GM21423 (cell line): ENCODE measurements at regions not wholly inside any gene's neighbourhood (a gene's known extent, or its start where the extent isn't known, plus 50 kb on each side); places are given as distances from the start of the nearest gene placed in this dataset.
"Not testable (repeated sequence)": the region's sequence is repeated elsewhere in the genome, so short reads cannot be mapped to it uniquely, and the experiment has no call there.

Experiments used
- ATAC-seq: cut with Tn5 transposase; IDR thresholded peaks from one replicate; pipeline ENCODE4 v1.9.1; 2021; ENCODE audit warnings: mild to moderate bottlenecking, moderate library complexity; ENCODE audit not compliant: unreplicated experiment

DNA sequence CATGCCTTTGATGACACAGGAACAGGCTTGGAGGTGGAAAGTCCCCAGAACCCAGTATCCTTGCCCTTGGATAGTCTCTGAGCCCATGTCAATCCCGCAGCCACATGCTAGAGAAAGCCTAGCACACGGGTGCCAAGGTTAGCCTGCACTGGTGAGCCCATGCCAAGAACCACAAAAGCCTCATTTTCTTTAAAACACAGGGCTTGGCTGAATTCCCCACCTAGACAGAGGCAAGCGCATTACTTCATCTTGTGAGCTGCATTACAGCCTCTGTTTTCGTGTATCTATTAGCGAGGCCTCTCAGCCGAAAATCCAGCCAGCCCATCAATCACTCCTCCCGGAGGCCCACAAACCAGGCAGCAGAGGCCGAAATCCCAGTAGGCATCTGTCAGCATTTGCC lies 314.9 kb upstream of the AUTS2 start:
- no peak for ATAC-seq

GRCh38 chr7:69285854-69286253 lies 312.4 kb upstream of the AUTS2 start:
- ATAC-seq: no peak

DNA sequence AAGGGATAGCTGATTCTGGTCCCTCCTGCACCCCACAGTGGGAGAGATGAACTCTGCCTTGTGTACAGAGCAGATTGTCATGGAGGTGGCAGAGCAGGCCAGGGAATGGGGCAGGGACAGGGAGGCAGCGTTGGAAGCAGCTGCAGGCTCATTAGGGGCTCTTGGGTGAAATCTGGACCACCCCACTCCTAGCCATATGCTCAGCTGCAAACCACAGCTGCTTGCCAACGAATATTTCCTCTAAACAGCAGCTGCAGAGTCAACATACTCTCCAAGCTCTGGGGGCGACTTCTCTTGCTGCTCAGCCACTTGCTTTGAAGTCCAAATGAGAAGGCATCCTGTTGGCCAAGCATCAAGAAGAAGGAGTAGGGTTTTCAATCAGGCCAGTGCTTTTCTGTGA lies 302.3 kb upstream of the AUTS2 start:
- no peak for ATAC-seq

- no peak for ATAC-seq
Observed at GRCh38 chr7:69301253-69301652, 297.0 kb upstream of the AUTS2 start.

GRCh38 chr7:69309601-69310000 lies 288.7 kb upstream of the AUTS2 start:
- ATAC-seq: no peak

DNA sequence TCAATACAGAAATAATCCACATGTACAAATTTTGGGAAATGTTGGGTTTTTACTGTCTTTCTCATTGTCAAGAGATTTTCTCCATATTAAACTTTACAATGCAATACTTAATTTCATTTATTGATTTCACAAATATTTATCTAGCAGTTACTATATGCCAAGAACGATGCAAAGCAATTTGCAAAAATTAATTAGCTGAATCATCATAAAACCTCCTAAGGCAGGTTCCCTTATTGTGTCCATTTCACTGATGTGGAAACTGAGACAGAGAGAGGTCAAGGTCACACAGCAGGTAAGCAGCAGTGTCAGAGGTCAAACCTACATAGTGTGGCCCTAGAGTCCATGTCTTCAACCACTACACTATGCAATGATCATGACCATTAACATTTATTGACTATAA lies 286.8 kb upstream of the AUTS2 start:
- ATAC-seq: no peak

DNA sequence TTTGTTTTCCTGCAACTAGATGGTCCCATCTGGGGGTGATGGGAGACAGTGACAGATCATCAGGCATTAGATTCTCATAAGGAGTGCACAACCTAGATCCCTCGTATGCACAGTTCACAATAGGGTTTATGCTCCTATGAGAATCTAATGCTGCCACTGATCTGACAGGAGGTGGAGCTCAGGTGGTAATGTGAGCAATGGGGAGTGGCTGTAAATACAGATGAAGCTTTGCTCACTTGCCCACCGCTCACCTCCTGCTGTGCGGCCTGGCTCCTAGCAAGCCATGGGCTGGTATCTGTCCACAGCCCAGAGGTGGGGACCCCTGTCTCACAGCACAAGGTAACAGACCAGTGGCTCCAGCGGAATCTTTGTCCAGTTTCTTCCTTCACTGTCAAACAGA lies 284.4 kb upstream of the AUTS2 start:
- ATAC-seq: not testable (repeated sequence)

DNA sequence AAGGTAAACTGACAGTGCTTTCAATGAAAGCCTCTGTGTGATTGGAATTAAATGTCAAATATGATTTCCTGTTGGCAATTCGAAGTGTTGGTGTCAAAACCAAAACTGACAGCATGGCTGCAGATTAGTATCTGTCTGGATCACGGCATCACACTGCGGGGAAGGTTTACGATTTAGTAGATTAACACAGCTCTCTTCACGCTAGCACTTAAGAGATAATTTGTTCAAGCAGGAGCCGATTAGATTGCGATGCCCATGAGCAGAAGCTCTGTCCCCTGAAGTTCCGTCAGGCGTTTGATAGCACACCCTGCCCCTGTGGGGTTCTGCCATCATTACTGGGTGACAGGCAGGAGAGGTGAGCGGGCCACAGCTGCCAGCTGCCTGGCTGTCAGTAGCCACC lies 279.5 kb upstream of the AUTS2 start:
- no peak for ATAC-seq

- ATAC-seq: no peak
Observed at GRCh38 chr7:69328516-69328915, 269.8 kb upstream of the AUTS2 start.

GRCh38 chr7:69334701-69335100 lies 263.6 kb upstream of the AUTS2 start:
- ATAC-seq: no peak

- ATAC-seq: no peak
Observed at GRCh38 chr7:69335331-69335730, 262.9 kb upstream of the AUTS2 start.

DNA sequence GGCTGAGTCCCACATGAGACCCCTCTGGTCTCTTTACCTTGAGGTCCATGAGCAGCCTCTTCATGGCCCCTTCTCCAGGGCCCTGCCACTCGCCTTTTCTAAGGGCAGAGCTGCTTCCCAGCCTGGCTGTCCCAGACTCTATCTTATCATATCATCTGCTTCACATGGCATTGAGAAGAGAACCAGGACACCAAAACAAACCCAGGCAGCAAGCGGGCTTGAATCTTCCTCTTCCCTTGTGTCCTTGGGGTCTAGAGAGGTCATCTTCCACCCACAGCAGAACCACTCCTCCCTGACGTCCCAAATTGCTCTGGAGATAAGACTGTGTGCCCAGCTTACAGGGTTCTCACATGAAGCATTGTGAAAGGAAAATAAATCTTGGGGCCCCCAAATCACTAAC lies 261.3 kb upstream of the AUTS2 start:
- no peak for ATAC-seq

GRCh38 chr7:69338144-69338543 lies 260.1 kb upstream of the AUTS2 start:
- ATAC-seq: no peak

GRCh38 chr7:69341288-69341687 lies 257.0 kb upstream of the AUTS2 start:
- no peak for ATAC-seq

DNA sequence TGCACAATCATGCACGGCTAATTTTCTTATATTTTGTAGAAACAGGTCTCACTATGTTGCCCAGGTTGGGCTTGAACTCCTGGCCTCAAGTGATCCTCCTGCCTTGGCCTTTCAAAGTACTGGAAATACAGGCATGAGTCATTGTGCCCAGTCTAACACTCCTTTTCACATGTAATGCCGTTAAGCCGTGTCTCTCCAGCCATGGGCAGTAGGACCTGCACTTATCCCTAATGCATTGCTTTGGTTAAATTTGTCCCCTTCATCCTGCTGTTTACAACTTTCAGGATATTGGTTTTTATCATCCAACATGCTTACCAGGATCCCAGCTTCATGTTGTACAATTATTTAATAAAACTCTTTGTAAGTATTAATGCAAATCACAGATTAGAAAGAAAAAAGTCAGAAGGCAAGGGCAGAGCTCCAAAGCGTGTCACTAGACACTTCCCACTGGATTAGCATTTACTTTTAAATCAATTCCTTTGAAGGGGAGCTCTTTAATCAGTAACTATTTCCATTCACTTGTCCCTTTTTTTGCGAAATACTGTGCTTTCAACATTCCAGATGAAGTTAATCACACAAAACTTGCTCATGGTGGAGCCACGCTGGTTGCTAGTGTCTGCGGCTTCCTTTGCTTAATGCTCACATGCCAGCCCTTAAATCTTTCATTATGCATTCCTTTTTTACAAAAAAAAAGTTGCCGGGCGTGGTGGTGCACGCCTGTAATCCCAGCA lies 256.0 kb upstream of the AUTS2 start:
- ATAC-seq: no peak

DNA sequence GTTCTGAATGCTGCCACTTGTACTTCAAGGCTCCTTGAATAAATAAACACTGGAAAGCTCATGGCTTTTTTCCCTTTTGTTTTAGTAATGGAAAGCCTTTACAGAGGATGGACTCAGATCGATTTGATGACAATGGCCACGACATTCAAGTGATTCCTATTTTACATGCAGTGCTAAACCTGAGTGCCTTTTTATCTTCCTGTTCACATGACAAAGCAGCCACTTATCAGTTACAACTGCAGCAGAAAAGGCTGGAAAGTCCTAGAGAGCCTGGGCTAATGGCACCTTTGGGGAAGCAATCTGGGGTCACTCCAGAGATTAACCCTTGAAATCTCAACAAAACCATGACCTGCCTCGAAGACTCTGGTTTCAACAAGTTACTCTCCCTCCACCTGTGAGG lies 249.0 kb upstream of the AUTS2 start:
- ATAC-seq: no peak

DNA sequence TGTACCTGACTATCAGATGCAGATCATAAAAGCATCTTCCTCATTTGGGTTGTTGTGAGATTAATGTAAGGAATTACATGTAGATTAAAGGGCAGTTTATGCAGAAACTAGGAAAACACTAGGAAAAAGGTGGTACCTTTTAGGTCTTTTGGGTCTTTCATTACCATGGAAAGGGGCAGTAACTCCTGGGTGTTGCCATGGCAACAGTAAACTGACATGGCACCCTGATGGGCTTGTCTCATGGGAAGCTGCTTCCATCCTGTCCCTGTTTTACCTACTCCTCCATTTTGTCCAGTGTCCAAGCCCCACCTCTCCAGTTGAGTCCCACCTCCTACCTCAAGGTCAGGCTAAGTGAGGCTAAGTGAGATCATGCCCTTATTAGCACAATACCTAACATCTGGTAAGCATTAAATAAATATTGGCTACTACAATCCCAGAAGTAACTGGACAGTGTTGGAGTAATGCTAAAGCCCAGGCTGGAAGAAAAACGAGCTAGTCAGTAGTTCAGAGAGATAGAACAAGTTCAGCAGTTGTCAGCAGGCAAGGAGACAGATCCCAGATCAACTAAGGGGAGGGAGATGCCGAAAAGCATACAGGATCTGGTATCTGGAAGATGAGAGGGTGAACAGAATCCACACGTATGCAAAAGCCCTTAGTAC lies 240.0 kb upstream of the AUTS2 start:
- no peak for ATAC-seq

GRCh38 chr7:69359003-69359700 lies 239.1 kb upstream of the AUTS2 start:
- ATAC-seq: no peak

DNA sequence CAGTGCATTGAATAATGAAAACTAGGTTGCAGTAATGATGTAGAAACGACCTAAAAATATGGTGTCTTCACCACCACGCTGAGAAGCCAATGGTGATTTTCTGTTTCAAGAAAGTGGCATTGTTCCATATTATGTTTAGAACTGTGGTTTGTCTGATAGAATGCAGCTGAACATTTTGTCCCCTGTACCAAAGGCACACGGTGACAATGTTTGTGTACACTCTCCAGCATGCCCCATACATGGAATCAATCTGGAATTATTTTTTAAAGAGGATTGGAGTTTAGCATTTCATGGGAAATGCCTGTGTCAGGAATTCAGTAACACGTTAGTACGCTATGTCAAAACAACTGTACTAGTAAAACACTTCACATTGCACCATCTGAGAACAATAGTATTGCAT lies 237.4 kb upstream of the AUTS2 start:
- no peak for ATAC-seq

GRCh38 chr7:69363136-69363535 lies 235.1 kb upstream of the AUTS2 start:
- ATAC-seq: no peak

DNA sequence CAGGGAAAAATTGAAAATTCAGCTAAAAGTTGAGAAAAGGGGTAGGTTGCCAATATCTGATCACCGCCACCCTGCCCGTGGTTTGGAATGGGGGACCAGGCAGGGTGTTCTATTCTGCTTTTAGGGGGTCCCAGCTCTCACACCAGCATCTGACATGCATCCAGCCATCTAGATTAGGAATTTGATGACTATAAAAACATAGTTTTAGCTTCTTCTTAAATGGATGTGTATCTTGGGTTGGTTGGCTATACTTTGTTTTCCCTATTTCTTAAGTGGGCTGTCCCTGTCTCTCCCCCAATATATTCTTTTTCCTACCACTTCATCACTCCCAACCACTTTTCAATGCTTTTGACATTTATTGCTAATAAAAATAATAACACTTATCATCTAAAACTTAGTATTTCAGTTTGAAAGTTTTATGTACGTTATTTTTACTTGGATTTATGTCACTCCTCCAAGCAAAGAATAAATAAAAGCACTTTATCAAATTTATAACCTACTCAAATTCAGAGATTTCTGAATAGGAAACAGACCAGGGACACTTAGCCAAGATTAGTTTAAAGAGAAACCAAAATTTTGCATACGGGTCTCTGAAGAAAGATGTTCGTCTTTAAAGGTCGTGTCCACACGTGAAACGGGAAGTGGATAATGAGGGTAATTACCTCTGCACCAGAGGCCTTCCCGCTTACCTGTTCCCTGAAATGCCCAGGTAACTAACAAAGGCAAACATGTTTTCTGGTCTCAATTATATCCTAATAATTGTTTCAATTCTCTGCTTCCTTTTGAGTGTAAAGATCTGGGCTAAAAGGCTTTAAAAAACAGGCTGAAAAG lies 233.2 kb upstream of the AUTS2 start:
- ATAC-seq: no peak
